Stomach smooth muscle (tissue), 2 donors: ENCODE measurements at regions not wholly inside any gene's neighbourhood (a gene's known extent, or its start where the extent isn't known, plus 50 kb on each side); places are given as distances from the start of the nearest gene placed in this dataset.

ENCODE experiments used
- H3K27ac ChIP-seq: one replicate; pipeline ENCODE4 v1.7.0; 2013; ENCODE audit warnings: mild to moderate bottlenecking, low read length, inconsistent platforms
- H3K27me3 ChIP-seq, 2 donors: one replicate each; pipeline ENCODE4 v1.7.0; 2013; ENCODE audit warnings: low read length in 2 of 2; ENCODE audit not compliant: insufficient read depth in 2 of 2, control insufficient read depth in 1 of 2
- H3K36me3 ChIP-seq, 2 donors: one replicate each; pipeline ENCODE4 v1.7.0; 2013; ENCODE audit warnings: low read length in 2 of 2; ENCODE audit not compliant: control insufficient read depth in 2 of 2, insufficient read depth in 2 of 2
- H3K4me1 ChIP-seq: one replicate; pipeline ENCODE4 v1.7.0; 2013; ENCODE audit warnings: low read length; ENCODE audit not compliant: control insufficient read depth, insufficient read depth
- H3K4me3 ChIP-seq, 2 donors: one replicate each; pipeline ENCODE4 v1.7.0; 2013; ENCODE audit warnings: low read length in 2 of 2
- H3K9ac ChIP-seq, 2 donors: one replicate each; pipeline ENCODE4 v1.7.0; 2013; ENCODE audit warnings: low read length in 2 of 2, mild to moderate bottlenecking in 1 of 2
- H3K9me3 ChIP-seq, 2 donors: one replicate each; pipeline ENCODE4 v1.7.0; 2013; ENCODE audit warnings: low read length in 2 of 2; ENCODE audit not compliant: control insufficient read depth in 2 of 2
- donor health status: healthy.
- donor health status: Pancreatic carcinoma.

GRCh38 chr10:130778166-130778545 is 533.4 kb downstream of the TCERG1L start:
- Histone ChIP-seq H3K27ac (no peak overlapping the region), H3K36me3 (no peaks in the 10 kb centered on the region), H3K4me1 (no peaks in the 10 kb centered on the region), H3K9me3 (no peaks in the 10 kb centered on the region), H3K9ac (no peak overlapping the region), H3K4me3 (no peak overlapping the region), H3K27me3 (peaks cover 0 to 6% of the 10 kb centered on the region in 2 donors)

GRCh38 chr10:130780763-130781162 is 530.8 kb downstream of the TCERG1L start:
- H3K9me3 ChIP-seq: no peaks in the 10 kb centered on the region
- no peak overlapping the region for H3K27ac ChIP-seq
- H3K9ac ChIP-seq: no peak overlapping the region
- H3K4me1 ChIP-seq: no peaks in the 10 kb centered on the region
- H3K36me3 ChIP-seq: no peaks in the 10 kb centered on the region
- peaks cover 0 to 3% of the 10 kb centered on the region in 2 donors for H3K27me3 ChIP-seq
- no peak overlapping the region for H3K4me3 ChIP-seq

- no peaks in the 10 kb centered on the region for H3K36me3 ChIP-seq
- H3K4me3 ChIP-seq: no peak overlapping the region
- H3K27ac ChIP-seq: no peak overlapping the region
- no peaks in the 10 kb centered on the region for H3K9me3 ChIP-seq
- H3K4me1 ChIP-seq: no peaks in the 10 kb centered on the region
- peaks cover 0 to 3% of the 10 kb centered on the region in 2 donors for H3K27me3 ChIP-seq
- no peak overlapping the region for H3K9ac ChIP-seq
Observed at GRCh38 chr10:130781206-130781605, 530.3 kb downstream of the TCERG1L start.

GRCh38 chr10:130781623-130782022 is 529.9 kb downstream of the TCERG1L start:
- Histone ChIP-seq H3K36me3 (no peaks in the 10 kb centered on the region), H3K4me1 (no peaks in the 10 kb centered on the region), H3K4me3 (no peak overlapping the region), H3K9me3 (no peaks in the 10 kb centered on the region), H3K27me3 (peaks cover 0 to 3% of the 10 kb centered on the region in 2 donors), H3K27ac (no peak overlapping the region), H3K9ac (no peak overlapping the region)

DNA sequence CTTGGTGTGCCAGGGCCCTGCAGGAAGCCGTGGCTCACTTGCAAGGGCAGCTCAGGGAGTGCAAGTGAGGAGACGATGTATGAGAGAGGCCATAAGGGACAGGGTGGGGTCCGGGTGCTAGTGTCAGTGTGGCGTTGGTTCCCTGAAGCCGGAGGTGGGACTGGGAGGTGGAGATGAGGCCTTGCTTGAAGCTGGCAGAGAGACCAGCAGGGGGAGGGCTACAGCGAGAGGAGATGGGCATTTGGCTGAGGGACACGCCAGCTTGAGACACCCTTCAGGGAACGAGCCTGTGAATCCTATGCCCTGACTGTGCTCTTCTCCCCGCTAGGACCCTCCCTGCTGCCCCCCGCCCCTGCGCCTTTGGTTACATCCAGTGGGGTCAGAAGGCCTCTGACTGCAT is 529.1 kb downstream of the TCERG1L start:
- H3K27me3 ChIP-seq: peaks cover 0 to 3% of the 10 kb centered on the region in 2 donors
- H3K4me3 ChIP-seq: no peak overlapping the region
- no peaks in the 10 kb centered on the region for H3K4me1 ChIP-seq
- no peak overlapping the region for H3K9ac ChIP-seq
- H3K36me3 ChIP-seq: no peaks in the 10 kb centered on the region
- no peaks in the 10 kb centered on the region for H3K9me3 ChIP-seq
- no peak overlapping the region for H3K27ac ChIP-seq

GRCh38 chr10:130784326-130784725 is 527.2 kb downstream of the TCERG1L start:
- H3K4me1 ChIP-seq: no peaks in the 10 kb centered on the region
- H3K9me3 ChIP-seq: no peaks in the 10 kb centered on the region
- no peaks in the 10 kb centered on the region for H3K36me3 ChIP-seq
- H3K27ac ChIP-seq: no peak overlapping the region
- H3K9ac ChIP-seq: no peak overlapping the region
- peaks cover 0 to 3% of the 10 kb centered on the region in 2 donors for H3K27me3 ChIP-seq
- no peak overlapping the region for H3K4me3 ChIP-seq

DNA sequence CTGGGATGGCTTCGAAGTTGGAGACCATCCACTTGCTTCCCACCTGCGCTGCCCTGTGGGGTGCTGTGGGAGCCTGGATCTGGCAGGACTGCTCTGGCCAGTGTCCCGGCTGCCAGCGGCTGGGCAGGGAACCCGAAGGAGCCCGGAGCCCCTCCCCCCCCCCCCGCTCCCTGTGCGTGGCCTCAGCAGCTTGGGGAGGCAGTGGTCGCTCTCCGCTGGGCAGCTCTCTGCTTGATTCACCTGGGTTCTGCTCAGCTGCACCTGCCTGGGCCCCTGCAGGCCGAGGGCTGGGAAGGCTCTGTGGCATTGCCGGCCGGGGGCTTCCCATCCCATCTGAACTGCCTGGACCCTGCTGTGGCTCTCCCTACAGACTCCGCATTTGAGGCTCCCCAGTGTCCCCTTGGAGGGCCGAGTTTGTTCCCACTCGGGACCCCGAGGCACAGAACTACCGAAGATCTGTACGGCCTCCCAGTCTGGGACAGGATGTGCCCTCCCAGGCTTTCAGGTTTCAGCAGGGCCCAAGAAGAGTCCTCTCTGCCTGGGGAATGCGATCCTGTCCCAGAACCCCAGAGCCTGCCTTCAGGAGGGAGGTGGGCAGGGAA is 525.1 kb downstream of the TCERG1L start:
- H3K9ac ChIP-seq: no peak overlapping the region
- no peaks in the 10 kb centered on the region for H3K9me3 ChIP-seq
- H3K36me3 ChIP-seq: no peaks in the 10 kb centered on the region
- no peak overlapping the region for H3K27ac ChIP-seq
- H3K27me3 ChIP-seq: peaks cover 0 to 4% of the 10 kb centered on the region in 2 donors
- H3K4me1 ChIP-seq: no peaks in the 10 kb centered on the region
- no peak overlapping the region for H3K4me3 ChIP-seq

GRCh38 chr10:130787243-130787642 is 524.3 kb downstream of the TCERG1L start:
- H3K27ac ChIP-seq: no peak overlapping the region
- no peaks in the 10 kb centered on the region for H3K9me3 ChIP-seq
- no peaks in the 10 kb centered on the region for H3K36me3 ChIP-seq
- H3K9ac ChIP-seq: no peak overlapping the region
- H3K27me3 ChIP-seq: peaks cover 0 to 2% of the 10 kb centered on the region in 2 donors
- no peaks in the 10 kb centered on the region for H3K4me1 ChIP-seq
- no peak overlapping the region for H3K4me3 ChIP-seq

GRCh38 chr10:130787821-130788220 is 523.7 kb downstream of the TCERG1L start:
- Histone ChIP-seq H3K9ac (no peak overlapping the region), H3K27ac (no peak overlapping the region), H3K36me3 (no peaks in the 10 kb centered on the region), H3K4me3 (no peak overlapping the region), H3K27me3 (peaks cover 0 to 2% of the 10 kb centered on the region in 2 donors), H3K4me1 (no peaks in the 10 kb centered on the region), H3K9me3 (no peaks in the 10 kb centered on the region)

- Histone ChIP-seq H3K4me1 (no peaks in the 10 kb centered on the region), H3K9ac (no peak overlapping the region), H3K9me3 (no peaks in the 10 kb centered on the region), H3K27ac (no peak overlapping the region), H3K36me3 (no peaks in the 10 kb centered on the region), H3K27me3 (peaks cover 2 to 4% of the 10 kb centered on the region in 2 donors), H3K4me3 (no peak overlapping the region)
Observed at GRCh38 chr10:130790339-130790738, 521.2 kb downstream of the TCERG1L start.

GRCh38 chr10:130792096-130792845 is 519.2 kb downstream of the TCERG1L start:
- Histone ChIP-seq H3K27me3 (peaks cover 4 to 5% of the 10 kb centered on the region in 2 donors), H3K27ac (no peak overlapping the region), H3K4me1 (no peaks in the 10 kb centered on the region), H3K9me3 (no peaks in the 10 kb centered on the region), H3K36me3 (no peaks in the 10 kb centered on the region), H3K9ac (no peak overlapping the region), H3K4me3 (no peak overlapping the region)
